ENCODE measurements at regions not wholly inside any gene's neighbourhood (a gene's known extent, or its start where the extent isn't known, plus 50 kb on each side); places are given as distances from the start of the nearest gene placed in this dataset.

DNA sequence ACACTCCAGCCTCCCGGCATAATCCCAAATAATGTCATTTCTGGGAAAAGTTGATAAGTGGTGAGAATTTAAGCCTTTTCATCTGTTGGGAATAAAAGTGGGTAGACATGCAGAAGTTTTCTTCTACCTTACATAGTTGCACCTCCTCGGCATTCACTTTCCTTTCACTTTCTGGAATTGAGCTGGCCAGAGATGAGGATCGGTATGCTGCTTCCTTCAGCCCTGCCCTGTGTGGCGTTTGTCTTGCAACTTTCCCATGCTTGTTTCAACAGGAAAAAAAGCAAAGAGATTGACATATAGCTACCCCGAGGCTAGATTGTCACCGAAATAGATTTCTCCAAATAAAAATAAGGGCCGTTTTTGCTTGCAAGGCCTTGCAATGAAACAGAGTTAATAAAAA, 65.8 kb upstream of the JAG1 start:
- TF ChIP-seq, protein P1, sequence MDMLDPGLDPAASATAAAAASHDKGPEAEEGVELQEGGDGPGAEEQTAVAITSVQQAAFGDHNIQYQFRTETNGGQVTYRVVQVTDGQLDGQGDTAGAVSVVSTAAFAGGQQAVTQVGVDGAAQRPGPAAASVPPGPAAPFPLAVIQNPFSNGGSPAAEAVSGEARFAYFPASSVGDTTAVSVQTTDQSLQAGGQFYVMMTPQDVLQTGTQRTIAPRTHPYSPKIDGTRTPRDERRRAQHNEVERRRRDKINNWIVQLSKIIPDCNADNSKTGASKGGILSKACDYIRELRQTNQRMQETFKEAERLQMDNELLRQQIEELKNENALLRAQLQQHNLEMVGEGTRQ (IDR thresholded peaks at IDR 0.05; ENCODE audit: low read depth, low read length): no peak
- TF ChIP-seq MXI1 (IDR thresholded peaks at IDR 0.05; ENCODE audit: borderline replicate concordance, low read depth, low read length): no peak
- TF ChIP-seq, protein P2, sequence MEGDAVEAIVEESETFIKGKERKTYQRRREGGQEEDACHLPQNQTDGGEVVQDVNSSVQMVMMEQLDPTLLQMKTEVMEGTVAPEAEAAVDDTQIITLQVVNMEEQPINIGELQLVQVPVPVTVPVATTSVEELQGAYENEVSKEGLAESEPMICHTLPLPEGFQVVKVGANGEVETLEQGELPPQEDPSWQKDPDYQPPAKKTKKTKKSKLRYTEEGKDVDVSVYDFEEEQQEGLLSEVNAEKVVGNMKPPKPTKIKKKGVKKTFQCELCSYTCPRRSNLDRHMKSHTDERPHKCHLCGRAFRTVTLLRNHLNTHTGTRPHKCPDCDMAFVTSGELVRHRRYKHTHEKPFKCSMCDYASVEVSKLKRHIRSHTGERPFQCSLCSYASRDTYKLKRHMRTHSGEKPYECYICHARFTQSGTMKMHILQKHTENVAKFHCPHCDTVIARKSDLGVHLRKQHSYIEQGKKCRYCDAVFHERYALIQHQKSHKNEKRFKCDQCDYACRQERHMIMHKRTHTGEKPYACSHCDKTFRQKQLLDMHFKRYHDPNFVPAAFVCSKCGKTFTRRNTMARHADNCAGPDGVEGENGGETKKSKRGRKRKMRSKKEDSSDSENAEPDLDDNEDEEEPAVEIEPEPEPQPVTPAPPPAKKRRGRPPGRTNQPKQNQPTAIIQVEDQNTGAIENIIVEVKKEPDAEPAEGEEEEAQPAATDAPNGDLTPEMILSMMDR (conservative IDR thresholded peaks at IDR 0.05; ENCODE audit: low read depth, low read length): no peak
- no peak for TF ChIP-seq BHLHE40 (IDR thresholded peaks at IDR 0.05; ENCODE audit: low read depth, low read length)
- no peak for TF ChIP-seq POLR2A (IDR thresholded peaks at IDR 0.05; ENCODE audit: low read depth, low read length)
- no peak for TF ChIP-seq RFX5 (IDR thresholded peaks at IDR 0.05; ENCODE audit: low read depth, low read length)
- TF ChIP-seq MAZ (IDR thresholded peaks at IDR 0.05; ENCODE audit: borderline replicate concordance, low read depth, low read length): no peak
- no peak for TF ChIP-seq RCOR1 (IDR thresholded peaks at IDR 0.05; ENCODE audit: insufficient replicate concordance, low read length)
- TF ChIP-seq, protein P3, sequence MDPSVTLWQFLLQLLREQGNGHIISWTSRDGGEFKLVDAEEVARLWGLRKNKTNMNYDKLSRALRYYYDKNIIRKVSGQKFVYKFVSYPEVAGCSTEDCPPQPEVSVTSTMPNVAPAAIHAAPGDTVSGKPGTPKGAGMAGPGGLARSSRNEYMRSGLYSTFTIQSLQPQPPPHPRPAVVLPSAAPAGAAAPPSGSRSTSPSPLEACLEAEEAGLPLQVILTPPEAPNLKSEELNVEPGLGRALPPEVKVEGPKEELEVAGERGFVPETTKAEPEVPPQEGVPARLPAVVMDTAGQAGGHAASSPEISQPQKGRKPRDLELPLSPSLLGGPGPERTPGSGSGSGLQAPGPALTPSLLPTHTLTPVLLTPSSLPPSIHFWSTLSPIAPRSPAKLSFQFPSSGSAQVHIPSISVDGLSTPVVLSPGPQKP (IDR thresholded peaks at IDR 0.05; ENCODE audit: borderline replicate concordance, low read depth, low read length): no peak
- no peak for TF ChIP-seq SMC3 (IDR thresholded peaks at IDR 0.05; ENCODE audit: low read depth, low read length)
- no peak for TF ChIP-seq CEBPB (IDR thresholded peaks at IDR 0.05; ENCODE audit: low read depth, low read length)
- no peak for TF ChIP-seq RAD21 (IDR thresholded peaks at IDR 0.05; ENCODE audit: low read length)
- no peak for TF ChIP-seq MAFK (IDR thresholded peaks at IDR 0.05; ENCODE audit: low read depth, low read length)
- no peak for TF ChIP-seq FOS (IDR thresholded peaks at IDR 0.05; ENCODE audit: low read depth, low read length)
